ENCODE measurements at regions not wholly inside any gene's neighbourhood (a gene's known extent, or its start where the extent isn't known, plus 50 kb on each side); places are given as distances from the start of the nearest gene placed in this dataset.

GRCh38 chr21:41578083-41578482 lies 70.1 kb upstream of the TMPRSS2 start:
- Histone ChIP-seq H3F3A (ENCODE audit: low read depth) (peaks cover 13% of the 10 kb centered on the region), H3K79me2 (ENCODE audit: low read depth) (no peaks in the 10 kb centered on the region), H3K4me1 (peaks cover 6% of the 10 kb centered on the region), H3K27me3 (no peaks in the 10 kb centered on the region), H4K20me1 (ENCODE audit: low read depth) (no peaks in the 10 kb centered on the region), H3K9ac (no peak overlapping the region), H3K27ac (no peak overlapping the region), H3K9me3 (ENCODE audit: low read depth) (peaks cover 20% of the 10 kb centered on the region), H3K4me3 (no peak overlapping the region), H3K36me3 (no peaks in the 10 kb centered on the region), H2AFZ (replicated peaks) (no peak overlapping the region), H3K4me2 (no peak overlapping the region)
- no peaks in the 10 kb centered on the region for H3K4me1 Mint-ChIP-seq
- DNase-seq (ENCODE audit: low spot score) = no peak
- TF ChIP-seq, protein P1, sequence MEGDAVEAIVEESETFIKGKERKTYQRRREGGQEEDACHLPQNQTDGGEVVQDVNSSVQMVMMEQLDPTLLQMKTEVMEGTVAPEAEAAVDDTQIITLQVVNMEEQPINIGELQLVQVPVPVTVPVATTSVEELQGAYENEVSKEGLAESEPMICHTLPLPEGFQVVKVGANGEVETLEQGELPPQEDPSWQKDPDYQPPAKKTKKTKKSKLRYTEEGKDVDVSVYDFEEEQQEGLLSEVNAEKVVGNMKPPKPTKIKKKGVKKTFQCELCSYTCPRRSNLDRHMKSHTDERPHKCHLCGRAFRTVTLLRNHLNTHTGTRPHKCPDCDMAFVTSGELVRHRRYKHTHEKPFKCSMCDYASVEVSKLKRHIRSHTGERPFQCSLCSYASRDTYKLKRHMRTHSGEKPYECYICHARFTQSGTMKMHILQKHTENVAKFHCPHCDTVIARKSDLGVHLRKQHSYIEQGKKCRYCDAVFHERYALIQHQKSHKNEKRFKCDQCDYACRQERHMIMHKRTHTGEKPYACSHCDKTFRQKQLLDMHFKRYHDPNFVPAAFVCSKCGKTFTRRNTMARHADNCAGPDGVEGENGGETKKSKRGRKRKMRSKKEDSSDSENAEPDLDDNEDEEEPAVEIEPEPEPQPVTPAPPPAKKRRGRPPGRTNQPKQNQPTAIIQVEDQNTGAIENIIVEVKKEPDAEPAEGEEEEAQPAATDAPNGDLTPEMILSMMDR (IDR thresholded peaks at IDR 0.05) = no peak
- TF ChIP-seq EZH2 (IDR thresholded peaks at IDR 0.05) (no peak), EZH2phosphoT487 (IDR thresholded peaks at IDR 0.05) (no peak)
- peaks cover 38% of the 10 kb centered on the region for H3K9me3 Mint-ChIP-seq
- peaks cover 10% of the 10 kb centered on the region for H3K27me3 Mint-ChIP-seq (ENCODE audit: insufficient read depth, low read depth)
- H3K36me3 Mint-ChIP-seq = no peaks in the 10 kb centered on the region
- H3K4me3 Mint-ChIP-seq = no peak overlapping the region
- H3K27ac Mint-ChIP-seq = no peak overlapping the region

DNA sequence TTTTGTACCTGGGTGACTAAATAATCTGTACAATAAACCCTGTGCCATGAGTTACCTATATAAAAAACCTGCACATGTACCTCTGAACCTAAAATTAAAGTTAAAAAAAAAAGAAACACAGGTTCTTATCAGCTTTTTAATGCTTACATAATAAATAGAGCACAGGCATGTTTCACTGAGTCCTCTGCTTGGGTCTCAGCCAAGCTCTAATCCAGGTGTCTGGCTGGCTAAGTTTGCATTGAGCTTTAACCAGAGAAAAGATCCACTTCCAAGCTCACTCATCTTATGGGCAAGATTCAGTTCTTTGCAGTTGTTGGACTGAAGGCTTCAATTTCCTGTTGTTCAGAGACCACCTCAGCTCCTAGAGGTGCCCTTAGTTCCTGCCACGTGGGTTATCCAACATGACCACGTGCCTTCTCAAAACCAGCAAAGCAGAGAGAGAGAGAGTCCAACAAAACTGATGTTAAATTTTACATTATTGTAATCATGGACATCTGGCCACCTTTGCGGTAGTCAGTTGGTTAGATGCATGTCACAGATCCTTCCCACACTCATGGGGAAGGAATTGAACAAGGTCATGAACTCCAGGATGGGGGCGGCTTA lies 68.2 kb upstream of the TMPRSS2 start:
- Histone ChIP-seq H3K4me2 (no peak overlapping the region), H3K9ac (no peak overlapping the region), H3K27ac (no peak overlapping the region), H3F3A (ENCODE audit: low read depth) (peaks cover 11% of the 10 kb centered on the region), H3K4me3 (no peak overlapping the region), H3K27me3 (no peaks in the 10 kb centered on the region), H2AFZ (replicated peaks) (no peak overlapping the region), H4K20me1 (ENCODE audit: low read depth) (no peaks in the 10 kb centered on the region), H3K4me1 (peaks cover 6% of the 10 kb centered on the region), H3K9me3 (ENCODE audit: low read depth) (peaks cover 20% of the 10 kb centered on the region), H3K79me2 (ENCODE audit: low read depth) (no peaks in the 10 kb centered on the region), H3K36me3 (no peaks in the 10 kb centered on the region)
- H3K4me3 Mint-ChIP-seq = no peak overlapping the region
- H3K27me3 Mint-ChIP-seq (ENCODE audit: insufficient read depth, low read depth) = peaks cover 11% of the 10 kb centered on the region
- no peak overlapping the region for H3K27ac Mint-ChIP-seq
- DNase-seq (ENCODE audit: low spot score) = no peak
- no peaks in the 10 kb centered on the region for H3K4me1 Mint-ChIP-seq
- H3K9me3 Mint-ChIP-seq = peaks cover 38% of the 10 kb centered on the region
- TF ChIP-seq EZH2 (IDR thresholded peaks at IDR 0.05) = no peak
- no peak for TF ChIP-seq EZH2phosphoT487 (IDR thresholded peaks at IDR 0.05)
- TF ChIP-seq, protein P1 (IDR thresholded peaks at IDR 0.05) = no peak
- H3K36me3 Mint-ChIP-seq = no peaks in the 10 kb centered on the region

- Histone ChIP-seq H4K20me1 (ENCODE audit: low read depth) (no peaks in the 10 kb centered on the region), H3K4me3 (no peak overlapping the region), H3K27me3 (no peaks in the 10 kb centered on the region), H3K4me2 (no peak overlapping the region), H3K4me1 (no peaks in the 10 kb centered on the region), H2AFZ (replicated peaks) (no peak overlapping the region), H3K36me3 (no peaks in the 10 kb centered on the region), H3K79me2 (ENCODE audit: low read depth) (no peaks in the 10 kb centered on the region), H3K9ac (no peak overlapping the region), H3K27ac (no peak overlapping the region), H3F3A (ENCODE audit: low read depth) (no peaks in the 10 kb centered on the region), H3K9me3 (ENCODE audit: low read depth) (peaks cover 19% of the 10 kb centered on the region)
- peaks cover 35% of the 10 kb centered on the region for H3K9me3 Mint-ChIP-seq
- H3K27me3 Mint-ChIP-seq (ENCODE audit: insufficient read depth, low read depth) = peaks cover 10% of the 10 kb centered on the region
- TF ChIP-seq EZH2phosphoT487 (IDR thresholded peaks at IDR 0.05) (no peak), EZH2 (IDR thresholded peaks at IDR 0.05) (no peak)
- TF ChIP-seq, protein P1 (IDR thresholded peaks at IDR 0.05) = no peak
- no peak for DNase-seq (ENCODE audit: low spot score)
- no peak overlapping the region for H3K4me3 Mint-ChIP-seq
- H3K4me1 Mint-ChIP-seq = no peaks in the 10 kb centered on the region
- no peak overlapping the region for H3K27ac Mint-ChIP-seq
- H3K36me3 Mint-ChIP-seq = no peaks in the 10 kb centered on the region
Observed at GRCh38 chr21:41573902-41574690, 66.1 kb upstream of the TMPRSS2 start.

Data from neural progenitor cell (in vitro differentiated cells).